Heart left ventricle (tissue), 16 donors: ENCODE measurements at regions not wholly inside any gene's neighbourhood (a gene's known extent, or its start where the extent isn't known, plus 50 kb on each side); places are given as distances from the start of the nearest gene placed in this dataset.
A peak's percentile ranks its signal among the peaks of the same experiment; 100 is the strongest.

ENCODE experiments used
- ATAC-seq, 4 donors: fragments of 200-7000 bp; cut with Tn5 transposase; one replicate each; pipeline ENCODE4 v1.9.1; 2020 to 2022; ENCODE audit warnings: moderate library complexity in 4 of 4, mild to moderate bottlenecking in 3 of 4, moderate number of reproducible peaks in 1 of 4
- DNase-seq, 5 donors: peaks; one replicate each; pipeline ENCODE4 v3.0.0-alpha.2; 2020
- H3K27ac ChIP-seq, 12 donors: fragments of 200-600 bp; sonication (generic) in 4 of 12; one replicate each; pipeline versions ENCODE4 v1.5.0 to v1.8.0; 2016 to 2022; ENCODE audit warnings: mild to moderate bottlenecking in 2 of 12
- H3K27me3 ChIP-seq, 9 donors: fragments of 200-600 bp; sonication (generic) in 2 of 9; one replicate each; pipeline versions ENCODE4 v1.5.1 to v1.8.0; 2016 to 2022; ENCODE audit warnings: mild to moderate bottlenecking in 3 of 9
- H3K36me3 ChIP-seq, 9 donors: fragments of 200-600 bp; sonication (generic) in 2 of 9; one replicate each; pipeline versions ENCODE4 v1.5.0 to v1.8.0; 2018 to 2022; ENCODE audit warnings: mild to moderate bottlenecking in 2 of 9
- H3K4me1 ChIP-seq, 12 donors: fragments of 200-600 bp; sonication (generic) in 4 of 12; one replicate each; pipeline versions ENCODE4 v1.5.0 to v1.8.0; 2016 to 2022; ENCODE audit warnings: mild to moderate bottlenecking in 3 of 12
- H3K4me3 ChIP-seq, 12 donors: fragments of 200-600 bp; sonication (generic) in 4 of 12; one replicate each; pipeline versions ENCODE4 v1.5.0 to v1.8.0; 2017 to 2022; ENCODE audit warnings: mild to moderate bottlenecking in 9 of 12, moderate library complexity in 4 of 12
- H3K9me3 ChIP-seq, 12 donors: fragments of 200-600 bp; sonication (generic) in 4 of 12; one replicate each; pipeline versions ENCODE4 v1.5.0 to v1.8.0; 2016 to 2022; ENCODE audit warnings: mild to moderate bottlenecking in 1 of 12
- CTCF ChIP-seq, 12 donors: fragments of 200-600 bp; sonication (generic) in 4 of 12; IDR thresholded peaks; one replicate each; pipeline versions ENCODE4 v1.5.0 to v1.8.0; 2018 to 2022; ENCODE audit warnings: antibody characterized with exemption in 12 of 12, mild to moderate bottlenecking in 5 of 12
- POLR2A ChIP-seq, 2 donors: fragments of 450-650 bp; IDR thresholded peaks; one replicate each; pipeline ENCODE4 v1.6.1; 2017; ENCODE audit warnings: antibody characterized with exemption in 2 of 2, mild to moderate bottlenecking in 2 of 2, moderate library complexity in 2 of 2
- WGBS, 4 donors: extraction: QIAGEN DNeasy Blood & Tissue Kit in 2 of 4; methylation state at CpG; one replicate each; pipeline versions ENCODE4 v1.1.5 to v1.1.7; 2013 to 2018; 5-methylcytosine and 5-hydroxymethylcytosine counted together
- intact Hi-C, 10 donors: fragments of 100-400 bp; cut with DNase I; formaldehyde crosslinking; loops; one replicate each; pipeline versions ENCODE4 v1.11.1 to v1.14.2; 2022
- donor health status: ischemic (EF 13 %, LVEDD 7.1; RV severe dilation, severe dysfunction).
- donor health status: healthy with polysubstance abuse.
- donor health status: DM: no; HTN: yes; CAD: no.
- donor health status: DM: no; HTN: no; CAD: no.
- donor health status: ischemic (EF 25% LVEDD 6.9; RV normal size, moderate dysfunction).
- donor health status: ischemic (EF 25% LVEDD 5.7; RV mildly dilated, moderate dysfunction).
- donor health status: healthy.
- donor health status: DM: yes; HTN: yes; CAD: no.
- donor health status: ischemic (EF 35%, LVEDD 5.7; RV mildly dilated, moderate dysfunction).
- donor health status: nonischemic (EF 11% LVEDD 7.7; RV severe dilation, severe dysfunction).
- donor health status: DM: yes; HTN: yes; CAD: no.
- donor health status: PGD.
- donor health status: ischemic (EF 29% LVEDD 5.4; RV normal size, mild dysfunction).
- donor health status: nonischemic (EF 23%, LVEDD 6.1; RV moderate dilation, normal function).

GRCh38 chr1:213584272-213584671 lies 403.5 kb upstream of the PROX1 start:
- TF ChIP-seq CTCF (IDR thresholded peaks at IDR 0.05), result no peak
- TF ChIP-seq POLR2A (IDR thresholded peaks at IDR 0.05), result no peak
- no peak overlapping the region for H3K4me3 ChIP-seq
- peaks cover 0 to 9% (median 0%) of the 10 kb centered on the region in 12 donors for H3K9me3 ChIP-seq
- H3K4me1 ChIP-seq, result no peaks in the 10 kb centered on the region
- no peaks in the 10 kb centered on the region for H3K27me3 ChIP-seq
- WGBS, 4 donors, result 65 to 72% (median 66%) methylated on average over 2 of the region's 2 CpGs
- no peaks in the 10 kb centered on the region for H3K36me3 ChIP-seq
- DNase-seq (no peak), ATAC-seq (no peak)
- intact Hi-C loops, result no loop called here
- no peak overlapping the region for H3K27ac ChIP-seq

GRCh38 chr1:213585402-213585801 lies 402.4 kb upstream of the PROX1 start:
- Histone ChIP-seq H3K27ac (no peak overlapping the region), H3K4me3 (no peak overlapping the region), H3K9me3 (no peaks in the 10 kb centered on the region), H3K27me3 (no peaks in the 10 kb centered on the region), H3K4me1 (no peaks in the 10 kb centered on the region), H3K36me3 (no peaks in the 10 kb centered on the region)
- TF ChIP-seq CTCF (IDR thresholded peaks at IDR 0.05), result no peak
- TF ChIP-seq POLR2A (IDR thresholded peaks at IDR 0.05), result no peak
- intact Hi-C loops, result no loop called here
- WGBS, 4 donors, result 79 to 88% (median 86%) methylated on average over 2 of the region's 2 CpGs; no CpG with 5 or more reads in 1 of the 4 donors
- DNase-seq (no peak), ATAC-seq (peak in 1 of 4 donors; percentile 42)

GRCh38 chr1:213585959-213586586 lies 401.7 kb upstream of the PROX1 start:
- no peaks in the 10 kb centered on the region for H3K4me1 ChIP-seq
- no peak overlapping the region for H3K27ac ChIP-seq
- no peak overlapping the region for H3K4me3 ChIP-seq
- H3K9me3 ChIP-seq, result no peaks in the 10 kb centered on the region
- TF ChIP-seq CTCF (IDR thresholded peaks at IDR 0.05), result no peak
- no peak for TF ChIP-seq POLR2A (IDR thresholded peaks at IDR 0.05)
- DNase-seq, result no peak
- ATAC-seq, result peak in 3 of 4 donors; percentile 36 to 50 (median 49)
- H3K36me3 ChIP-seq, result no peaks in the 10 kb centered on the region
- H3K27me3 ChIP-seq, result no peaks in the 10 kb centered on the region
- intact Hi-C loops, result no loop called here
- 20 to 30% (median 27%) methylated on average over 6 of the region's 6 CpGs for WGBS, 4 donors

GRCh38 chr1:213586587-213586972 lies 401.2 kb upstream of the PROX1 start:
- TF ChIP-seq POLR2A (IDR thresholded peaks at IDR 0.05) (no peak), CTCF (IDR thresholded peaks at IDR 0.05) (no peak)
- intact Hi-C loops, result no loop called here
- no peak for DNase-seq
- Histone ChIP-seq H3K27me3 (no peaks in the 10 kb centered on the region), H3K4me3 (no peak overlapping the region), H3K4me1 (no peaks in the 10 kb centered on the region), H3K27ac (no peak overlapping the region), H3K9me3 (no peaks in the 10 kb centered on the region), H3K36me3 (no peaks in the 10 kb centered on the region)
- WGBS, 4 donors, result 23 to 100% (median 86%) methylated on average over 1 of the region's 1 CpG
- ATAC-seq, result no peak
